Choroid plexus epithelial cell (primary cell): ENCODE measurements at regions not wholly inside any gene's neighbourhood (a gene's known extent, or its start where the extent isn't known, plus 50 kb on each side); places are given as distances from the start of the nearest gene placed in this dataset.

Source experiments
- DNase-seq: peaks from one replicate; pipeline ENCODE4 v3.0.0-alpha.2; 2010; ENCODE audit warnings: low read depth
- H3K4me3 ChIP-seq: 2 replicates; pipeline ENCODE4 v1.5.1; 2011; ENCODE audit warnings: low read depth, mild to moderate bottlenecking, control low read depth, low read length, moderate library complexity
- CTCF ChIP-seq: conservative IDR thresholded peaks from 2 replicates; pipeline ENCODE4 v1.5.1; 2011; ENCODE audit warnings: low read depth, mild to moderate bottlenecking, control low read depth, inconsistent platforms, low read length, moderate library complexity

GRCh38 chr5:91477408-91477807, 94.3 kb upstream of the ARRDC3 start:
- TF ChIP-seq CTCF = no peak
- no peak overlapping the region for H3K4me3 ChIP-seq
- DNase-seq = no peak

DNA sequence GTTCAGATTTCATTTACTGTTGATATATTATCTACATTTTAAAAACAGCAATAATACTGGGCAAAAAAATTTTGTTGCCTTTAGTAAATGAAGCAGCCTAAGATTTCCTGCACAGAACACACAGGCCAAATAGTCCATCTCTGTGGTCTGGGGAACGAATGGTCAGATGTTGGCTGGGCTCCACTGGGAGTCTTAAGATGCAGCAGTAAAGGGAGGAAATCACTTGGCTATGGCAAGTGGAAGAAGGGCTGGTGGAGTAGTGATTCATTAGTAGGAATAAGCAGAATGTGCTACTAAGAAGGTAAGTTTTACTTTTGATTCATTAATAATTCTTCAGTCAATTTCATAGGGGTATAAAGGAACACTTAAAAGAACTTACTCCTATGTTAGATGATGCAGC, 91.1 kb upstream of the ARRDC3 start:
- DNase-seq = peak; percentile 26
- H3K4me3 ChIP-seq = no peak overlapping the region
- TF ChIP-seq CTCF = no peak

- no peak for TF ChIP-seq CTCF
- no peak for DNase-seq
- no peak overlapping the region for H3K4me3 ChIP-seq
Observed at GRCh38 chr5:91472631-91473030, 89.5 kb upstream of the ARRDC3 start.

GRCh38 chr5:91469517-91470165, 86.5 kb upstream of the ARRDC3 start:
- peak; percentile 5 for DNase-seq
- H3K4me3 ChIP-seq = no peak overlapping the region
- TF ChIP-seq CTCF = no peak

GRCh38 chr5:91468651-91469422, 85.7 kb upstream of the ARRDC3 start:
- no peak for TF ChIP-seq CTCF

GRCh38 chr5:91464886-91465646, 81.9 kb upstream of the ARRDC3 start:
- TF ChIP-seq CTCF = no peak
- H3K4me3 ChIP-seq = no peak overlapping the region
- DNase-seq = no peak

More at GRCh38 chr5:91468651-91469422, 85.7 kb upstream of the ARRDC3 start:
- H3K4me3 ChIP-seq = no peak overlapping the region
- DNase-seq = peak; percentile 5
